ENCODE measurements at regions not wholly inside any gene's neighbourhood (a gene's known extent, or its start where the extent isn't known, plus 50 kb on each side); places are given as distances from the start of the nearest gene placed in this dataset.

DNA sequence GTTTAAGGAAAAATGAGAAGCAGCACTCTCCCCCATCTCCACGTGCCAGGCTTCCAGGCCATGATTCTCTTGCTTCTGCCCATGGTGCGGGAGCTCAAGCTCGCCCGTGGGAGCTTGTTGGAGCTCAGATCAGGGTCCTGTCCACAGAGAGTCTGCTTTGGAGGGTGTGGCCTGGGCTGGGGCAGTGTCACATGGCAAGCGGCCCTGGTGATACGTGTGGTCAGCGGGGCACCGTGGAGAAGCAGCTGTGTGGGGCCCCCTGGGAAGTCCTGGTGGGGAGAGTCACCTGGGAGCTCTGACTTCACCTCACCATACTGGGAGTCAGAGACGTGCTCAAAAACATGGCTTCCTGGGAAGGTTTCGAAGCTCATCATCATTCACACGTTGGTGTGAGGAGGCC, 275.3 kb downstream of the GADD45G start:
- Histone ChIP-seq H3K27me3 (ENCODE audit: control insufficient read depth in 2 of 2, insufficient read depth in 2 of 2, low read length in 2 of 2) (no peaks in the 10 kb centered on the region), H3K9me3 (ENCODE audit: control insufficient read depth in 2 of 2, low read length in 2 of 2) (no peaks in the 10 kb centered on the region), H3K4me3 (ENCODE audit: low read length in 2 of 2) (no peak overlapping the region), H3K4me1 (ENCODE audit: control insufficient read depth in 2 of 2, insufficient read depth in 2 of 2, low read length in 2 of 2) (peaks cover 3 to 4% of the 10 kb centered on the region in 2 donors), H3K36me3 (ENCODE audit: control insufficient read depth in 2 of 2, insufficient read depth in 2 of 2, low read length in 2 of 2) (no peaks in the 10 kb centered on the region), H3K9ac (ENCODE audit: low read depth in 1 of 2, low read length in 2 of 2) (no peak overlapping the region), H3K27ac (ENCODE audit: low read depth in 2 of 2, low read length in 2 of 2) (peak overlapping the region in 1 of 2 donors; percentile 53)

DNA sequence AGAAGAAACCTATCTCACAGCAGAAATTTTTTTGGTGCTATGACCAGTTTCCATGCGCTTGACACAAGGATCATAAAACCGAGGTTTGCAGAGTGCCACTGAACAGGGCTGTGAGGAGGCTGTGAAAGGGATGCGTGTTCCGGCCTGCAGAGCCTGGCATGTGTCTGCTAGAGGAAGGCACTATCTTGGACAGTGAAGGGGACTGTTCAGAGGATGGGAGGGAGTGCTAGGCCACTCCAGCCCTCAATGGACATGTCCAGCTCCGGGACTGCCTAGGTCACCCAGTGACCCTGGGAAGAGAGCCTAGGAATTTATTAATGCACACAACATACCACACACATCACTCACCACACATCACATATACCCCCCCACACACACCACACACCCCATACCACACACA, 275.9 kb downstream of the GADD45G start:
- Histone ChIP-seq H3K27me3 (ENCODE audit: control insufficient read depth in 2 of 2, insufficient read depth in 2 of 2, low read length in 2 of 2) (no peaks in the 10 kb centered on the region), H3K4me1 (ENCODE audit: control insufficient read depth in 2 of 2, insufficient read depth in 2 of 2, low read length in 2 of 2) (no peaks in the 10 kb centered on the region), H3K27ac (ENCODE audit: low read depth in 2 of 2, low read length in 2 of 2) (no peak overlapping the region)

GRCh38 chr9:89881431-89881830, 276.6 kb downstream of the GADD45G start:
- no peak overlapping the region for H3K27ac ChIP-seq (ENCODE audit: low read depth in 2 of 2, low read length in 2 of 2)
- no peaks in the 10 kb centered on the region for H3K9me3 ChIP-seq (ENCODE audit: control insufficient read depth in 2 of 2, low read length in 2 of 2)
- H3K4me1 ChIP-seq (ENCODE audit: control insufficient read depth in 2 of 2, insufficient read depth in 2 of 2, low read length in 2 of 2) = no peaks in the 10 kb centered on the region
- H3K27me3 ChIP-seq (ENCODE audit: control insufficient read depth in 2 of 2, insufficient read depth in 2 of 2, low read length in 2 of 2) = no peaks in the 10 kb centered on the region
- H3K9ac ChIP-seq (ENCODE audit: low read depth in 1 of 2, low read length in 2 of 2) = no peak overlapping the region
- no peak overlapping the region for H3K4me3 ChIP-seq (ENCODE audit: low read length in 2 of 2)
- no peaks in the 10 kb centered on the region for H3K36me3 ChIP-seq (ENCODE audit: control insufficient read depth in 2 of 2, insufficient read depth in 2 of 2, low read length in 2 of 2)

More for the DNA sequence above, 275.9 kb downstream of the GADD45G start:
- no peaks in the 10 kb centered on the region for H3K36me3 ChIP-seq (ENCODE audit: control insufficient read depth in 2 of 2, insufficient read depth in 2 of 2, low read length in 2 of 2)
- H3K4me3 ChIP-seq (ENCODE audit: low read length in 2 of 2) = no peak overlapping the region
- no peaks in the 10 kb centered on the region for H3K9me3 ChIP-seq (ENCODE audit: control insufficient read depth in 2 of 2, low read length in 2 of 2)
- H3K9ac ChIP-seq (ENCODE audit: low read depth in 1 of 2, low read length in 2 of 2) = no peak overlapping the region

DNA sequence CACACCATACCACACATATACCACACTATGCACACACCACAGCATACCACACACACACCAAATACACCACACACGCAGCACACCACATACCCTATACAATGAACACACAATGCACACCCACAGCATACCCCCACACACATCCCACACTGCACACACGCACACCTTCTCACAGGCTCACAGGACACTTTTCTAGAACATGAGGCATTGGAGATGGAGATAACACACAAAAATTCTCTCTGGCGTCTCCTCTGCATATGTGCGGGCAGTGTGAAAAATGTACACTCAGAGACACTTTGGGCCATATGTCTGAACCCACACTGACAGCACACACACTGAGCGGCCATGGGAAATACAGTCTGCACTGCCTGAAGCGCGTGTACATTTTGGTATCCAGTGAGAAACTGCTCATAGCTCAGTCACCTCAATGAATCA, 278.1 kb downstream of the GADD45G start:
- Histone ChIP-seq H3K9ac (ENCODE audit: low read depth in 1 of 2, low read length in 2 of 2) (no peak overlapping the region), H3K27ac (ENCODE audit: low read depth in 2 of 2, low read length in 2 of 2) (no peak overlapping the region), H3K4me1 (ENCODE audit: control insufficient read depth in 2 of 2, insufficient read depth in 2 of 2, low read length in 2 of 2) (no peaks in the 10 kb centered on the region), H3K4me3 (ENCODE audit: low read length in 2 of 2) (no peak overlapping the region), H3K27me3 (ENCODE audit: control insufficient read depth in 2 of 2, insufficient read depth in 2 of 2, low read length in 2 of 2) (no peaks in the 10 kb centered on the region), H3K36me3 (ENCODE audit: control insufficient read depth in 2 of 2, insufficient read depth in 2 of 2, low read length in 2 of 2) (no peaks in the 10 kb centered on the region), H3K9me3 (ENCODE audit: control insufficient read depth in 2 of 2, low read length in 2 of 2) (no peaks in the 10 kb centered on the region)

DNA sequence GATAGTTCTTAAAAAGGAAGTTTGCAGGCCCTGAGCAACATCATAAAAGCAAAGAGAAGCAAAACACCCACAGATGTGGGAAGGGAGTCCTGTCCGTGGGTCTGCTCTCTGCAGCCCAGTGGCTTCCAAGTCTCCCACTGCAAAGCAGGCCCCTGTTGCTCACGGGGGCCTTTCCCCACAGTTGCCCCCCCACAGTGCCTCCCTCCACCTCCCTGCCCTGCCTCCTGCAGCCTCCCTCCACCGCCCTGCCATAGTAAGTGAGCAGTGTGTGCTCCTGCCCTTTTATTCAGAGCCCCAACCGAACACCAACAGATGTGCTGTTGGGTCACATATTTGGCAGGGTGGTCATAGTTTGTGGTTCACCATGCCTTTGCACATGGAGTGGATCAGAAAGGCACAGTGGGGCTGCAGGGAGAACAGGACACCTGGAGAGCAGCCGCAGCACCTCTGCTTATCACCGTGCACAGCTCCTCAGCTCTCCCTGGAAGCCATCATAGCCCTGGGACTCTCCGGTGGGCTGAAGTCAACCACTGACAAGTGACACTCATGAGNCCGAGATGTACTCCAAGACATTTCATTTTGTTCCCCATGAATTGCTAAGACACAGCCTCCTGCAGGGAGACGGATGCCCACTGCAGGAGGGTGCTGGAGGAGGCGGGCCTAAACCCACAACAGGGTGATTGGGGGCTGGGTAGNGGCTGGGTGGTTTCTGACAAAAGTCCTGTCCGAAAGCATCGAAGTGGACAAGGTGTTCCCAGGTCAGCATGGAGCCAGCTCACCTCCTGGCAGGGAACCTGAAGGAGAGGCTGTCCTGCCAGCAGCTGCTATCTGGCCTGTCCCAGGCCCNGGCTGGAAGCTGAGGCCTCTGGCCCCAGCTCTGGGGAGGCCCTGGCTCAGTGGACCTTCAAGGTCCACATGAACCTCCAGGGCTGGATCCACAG, 278.9 kb downstream of the GADD45G start:
- H3K4me3 ChIP-seq (ENCODE audit: low read length in 2 of 2) = no peak overlapping the region
- no peak overlapping the region for H3K27ac ChIP-seq (ENCODE audit: low read depth in 2 of 2, low read length in 2 of 2)
- no peaks in the 10 kb centered on the region for H3K36me3 ChIP-seq (ENCODE audit: control insufficient read depth in 2 of 2, insufficient read depth in 2 of 2, low read length in 2 of 2)
- no peak overlapping the region for H3K9ac ChIP-seq (ENCODE audit: low read depth in 1 of 2, low read length in 2 of 2)
- no peaks in the 10 kb centered on the region for H3K9me3 ChIP-seq (ENCODE audit: control insufficient read depth in 2 of 2, low read length in 2 of 2)
- no peaks in the 10 kb centered on the region for H3K4me1 ChIP-seq (ENCODE audit: control insufficient read depth in 2 of 2, insufficient read depth in 2 of 2, low read length in 2 of 2)
- H3K27me3 ChIP-seq (ENCODE audit: control insufficient read depth in 2 of 2, insufficient read depth in 2 of 2, low read length in 2 of 2) = no peaks in the 10 kb centered on the region

- Histone ChIP-seq H3K27ac (ENCODE audit: low read depth in 2 of 2, low read length in 2 of 2) (no peak overlapping the region), H3K4me1 (ENCODE audit: control insufficient read depth in 2 of 2, insufficient read depth in 2 of 2, low read length in 2 of 2) (no peaks in the 10 kb centered on the region), H3K4me3 (ENCODE audit: low read length in 2 of 2) (no peak overlapping the region), H3K9me3 (ENCODE audit: control insufficient read depth in 2 of 2, low read length in 2 of 2) (no peaks in the 10 kb centered on the region), H3K36me3 (ENCODE audit: control insufficient read depth in 2 of 2, insufficient read depth in 2 of 2, low read length in 2 of 2) (no peaks in the 10 kb centered on the region), H3K27me3 (ENCODE audit: control insufficient read depth in 2 of 2, insufficient read depth in 2 of 2, low read length in 2 of 2) (no peaks in the 10 kb centered on the region), H3K9ac (ENCODE audit: low read depth in 1 of 2, low read length in 2 of 2) (no peak overlapping the region)
Observed at GRCh38 chr9:89884356-89885083, 279.7 kb downstream of the GADD45G start.

DNA sequence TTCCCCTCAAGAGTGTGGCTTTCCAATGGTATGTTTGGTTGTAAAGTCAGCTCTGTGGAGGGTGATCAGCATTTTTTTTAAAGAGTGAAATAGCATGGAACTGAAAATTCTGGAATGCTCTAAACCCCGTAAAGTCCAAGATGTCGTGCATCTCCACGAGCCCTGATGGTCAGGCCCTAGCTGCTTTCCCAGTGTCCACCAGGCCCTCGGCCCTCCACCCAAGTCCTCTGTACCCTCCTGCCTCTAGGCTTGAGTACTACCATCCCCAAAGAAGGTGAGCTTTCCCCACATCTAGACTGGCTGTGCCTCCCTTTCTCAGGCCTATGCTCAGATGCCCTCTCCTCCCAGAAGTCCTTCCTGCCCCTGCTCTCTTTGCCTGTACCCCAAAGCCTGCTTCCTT, 280.3 kb downstream of the GADD45G start:
- Histone ChIP-seq H3K27me3 (ENCODE audit: control insufficient read depth in 2 of 2, insufficient read depth in 2 of 2, low read length in 2 of 2) (no peaks in the 10 kb centered on the region), H3K27ac (ENCODE audit: low read depth in 2 of 2, low read length in 2 of 2) (no peak overlapping the region), H3K9ac (ENCODE audit: low read depth in 1 of 2, low read length in 2 of 2) (no peak overlapping the region), H3K9me3 (ENCODE audit: control insufficient read depth in 2 of 2, low read length in 2 of 2) (no peaks in the 10 kb centered on the region), H3K4me1 (ENCODE audit: control insufficient read depth in 2 of 2, insufficient read depth in 2 of 2, low read length in 2 of 2) (no peaks in the 10 kb centered on the region), H3K4me3 (ENCODE audit: low read length in 2 of 2) (no peak overlapping the region), H3K36me3 (ENCODE audit: control insufficient read depth in 2 of 2, insufficient read depth in 2 of 2, low read length in 2 of 2) (no peaks in the 10 kb centered on the region)

DNA sequence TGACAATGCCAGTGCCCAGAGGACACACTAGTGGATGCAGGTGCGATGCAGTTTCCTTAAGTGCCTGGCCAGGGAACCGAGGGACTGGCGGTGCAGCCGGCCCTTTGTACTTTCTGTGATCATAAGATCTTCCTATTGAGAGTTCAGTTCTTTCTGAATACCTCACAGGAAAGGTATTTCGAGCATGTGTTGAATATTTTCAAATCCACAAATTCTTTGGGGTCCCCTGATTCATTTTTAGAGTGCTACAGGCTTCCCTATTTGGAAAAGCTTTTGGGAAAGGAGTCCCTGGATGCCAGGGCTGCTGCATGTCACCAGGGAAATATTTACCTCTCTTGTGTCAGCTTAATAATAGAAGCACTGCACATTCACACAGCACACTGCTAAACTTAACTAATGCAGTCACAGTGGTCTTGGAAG, 281.5 kb downstream of the GADD45G start:
- H3K36me3 ChIP-seq (ENCODE audit: control insufficient read depth in 2 of 2, insufficient read depth in 2 of 2, low read length in 2 of 2) = no peaks in the 10 kb centered on the region
- no peak overlapping the region for H3K9ac ChIP-seq (ENCODE audit: low read depth in 1 of 2, low read length in 2 of 2)
- H3K27me3 ChIP-seq (ENCODE audit: control insufficient read depth in 2 of 2, insufficient read depth in 2 of 2, low read length in 2 of 2) = no peaks in the 10 kb centered on the region
- no peak overlapping the region for H3K27ac ChIP-seq (ENCODE audit: low read depth in 2 of 2, low read length in 2 of 2)
- no peaks in the 10 kb centered on the region for H3K9me3 ChIP-seq (ENCODE audit: control insufficient read depth in 2 of 2, low read length in 2 of 2)
- no peak overlapping the region for H3K4me3 ChIP-seq (ENCODE audit: low read length in 2 of 2)
- no peaks in the 10 kb centered on the region for H3K4me1 ChIP-seq (ENCODE audit: control insufficient read depth in 2 of 2, insufficient read depth in 2 of 2, low read length in 2 of 2)

GRCh38 chr9:89887286-89887685, 282.5 kb downstream of the GADD45G start:
- no peak overlapping the region for H3K4me3 ChIP-seq (ENCODE audit: low read length in 2 of 2)
- no peak overlapping the region for H3K9ac ChIP-seq (ENCODE audit: low read depth in 1 of 2, low read length in 2 of 2)
- no peak overlapping the region for H3K27ac ChIP-seq (ENCODE audit: low read depth in 2 of 2, low read length in 2 of 2)
- peaks cover 3 to 7% of the 10 kb centered on the region in 2 donors for H3K4me1 ChIP-seq (ENCODE audit: control insufficient read depth in 2 of 2, insufficient read depth in 2 of 2, low read length in 2 of 2)
- no peaks in the 10 kb centered on the region for H3K9me3 ChIP-seq (ENCODE audit: control insufficient read depth in 2 of 2, low read length in 2 of 2)
- no peaks in the 10 kb centered on the region for H3K27me3 ChIP-seq (ENCODE audit: control insufficient read depth in 2 of 2, insufficient read depth in 2 of 2, low read length in 2 of 2)
- H3K36me3 ChIP-seq (ENCODE audit: control insufficient read depth in 2 of 2, insufficient read depth in 2 of 2, low read length in 2 of 2) = no peaks in the 10 kb centered on the region

- no peak overlapping the region for H3K9ac ChIP-seq (ENCODE audit: low read depth in 1 of 2, low read length in 2 of 2)
- peaks cover 3 to 7% of the 10 kb centered on the region in 2 donors for H3K4me1 ChIP-seq (ENCODE audit: control insufficient read depth in 2 of 2, insufficient read depth in 2 of 2, low read length in 2 of 2)
- H3K36me3 ChIP-seq (ENCODE audit: control insufficient read depth in 2 of 2, insufficient read depth in 2 of 2, low read length in 2 of 2) = no peaks in the 10 kb centered on the region
Observed at GRCh38 chr9:89888233-89888632, 283.4 kb downstream of the GADD45G start.

More at GRCh38 chr9:89888233-89888632, 283.4 kb downstream of the GADD45G start:
- Histone ChIP-seq H3K27me3 (ENCODE audit: control insufficient read depth in 2 of 2, insufficient read depth in 2 of 2, low read length in 2 of 2) (no peaks in the 10 kb centered on the region), H3K9me3 (ENCODE audit: control insufficient read depth in 2 of 2, low read length in 2 of 2) (no peaks in the 10 kb centered on the region), H3K27ac (ENCODE audit: low read depth in 2 of 2, low read length in 2 of 2) (no peak overlapping the region), H3K4me3 (ENCODE audit: low read length in 2 of 2) (no peak overlapping the region)

All from mucosa of rectum (tissue), 2 donors.